Parathyroid adenoma (tissue), 2 donors: ENCODE measurements at regions not wholly inside any gene's neighbourhood (a gene's known extent, or its start where the extent isn't known, plus 50 kb on each side); places are given as distances from the start of the nearest gene placed in this dataset.

Source experiments
- H2AFZ ChIP-seq: fragments of 300-600 bp; sonication (generic); one replicate; pipeline ENCODE4 v1.7.0; 2017; ENCODE audit warnings: antibody characterized with exemption, mild to moderate bottlenecking
- H3K27ac ChIP-seq: fragments of 300-600 bp; sonication (generic); one replicate; pipeline ENCODE4 v1.7.0; 2017
- H3K27me3 ChIP-seq: fragments of 300-600 bp; sonication (generic); one replicate; pipeline ENCODE4 v1.7.0; 2017; ENCODE audit warnings: low read length; ENCODE audit not compliant: control insufficient read depth, insufficient read depth
- H3K36me3 ChIP-seq: fragments of 300-600 bp; sonication (generic); one replicate; pipeline ENCODE4 v1.7.0; 2017; ENCODE audit warnings: low read length; ENCODE audit not compliant: control insufficient read depth, insufficient read depth
- H3K4me1 ChIP-seq: fragments of 300-600 bp; sonication (generic); one replicate; pipeline ENCODE4 v1.7.0; 2017; ENCODE audit warnings: control low read depth
- H3K4me2 ChIP-seq: fragments of 300-600 bp; sonication (generic); one replicate; pipeline ENCODE4 v1.7.0; 2017; ENCODE audit warnings: low read length
- H3K4me3 ChIP-seq: fragments of 300-600 bp; sonication (generic); one replicate; pipeline ENCODE4 v1.7.0; 2017; ENCODE audit warnings: low read depth, low read length
- H3K79me2 ChIP-seq: fragments of 300-600 bp; sonication (generic); one replicate; pipeline ENCODE4 v1.7.0; 2017; ENCODE audit warnings: control low read depth
- H3K9ac ChIP-seq: fragments of 300-600 bp; sonication (generic); one replicate; pipeline ENCODE4 v1.7.0; 2017; ENCODE audit warnings: mild to moderate bottlenecking
- H3K9me3 ChIP-seq: fragments of 300-600 bp; sonication (generic); one replicate; pipeline ENCODE4 v1.7.0; 2017; ENCODE audit warnings: low read length; ENCODE audit not compliant: control insufficient read depth
- CTCF ChIP-seq: fragments of 300-600 bp; sonication (generic); IDR thresholded peaks from one replicate; pipeline ENCODE4 v1.7.0; 2017; ENCODE audit warnings: antibody characterized with exemption, mild to moderate bottlenecking
- donor health status: primary hyperparathyroidism.

- H3K4me2 ChIP-seq = no peak overlapping the region
- no peaks in the 10 kb centered on the region for H3K4me1 ChIP-seq
- no peak overlapping the region for H3K27ac ChIP-seq
- TF ChIP-seq CTCF = no peak
- H3K79me2 ChIP-seq = no peaks in the 10 kb centered on the region
- H2AFZ ChIP-seq = no peak overlapping the region
- H3K4me3 ChIP-seq = no peak overlapping the region
- no peak overlapping the region for H3K9ac ChIP-seq
- no peaks in the 10 kb centered on the region for H3K9me3 ChIP-seq
- H3K36me3 ChIP-seq = no peaks in the 10 kb centered on the region
- H3K27me3 ChIP-seq = no peaks in the 10 kb centered on the region
Measured at GRCh38 chr16:63913290-63913689, 1208.6 kb downstream of the CDH11 start.

GRCh38 chr16:63907251-63907650, 1214.6 kb downstream of the CDH11 start:
- Histone ChIP-seq H2AFZ (no peak overlapping the region), H3K4me2 (no peak overlapping the region), H3K36me3 (no peaks in the 10 kb centered on the region), H3K27me3 (no peaks in the 10 kb centered on the region), H3K27ac (no peak overlapping the region), H3K4me1 (no peaks in the 10 kb centered on the region), H3K4me3 (no peak overlapping the region), H3K79me2 (no peaks in the 10 kb centered on the region), H3K9me3 (no peaks in the 10 kb centered on the region), H3K9ac (no peak overlapping the region)
- no peak for TF ChIP-seq CTCF

GRCh38 chr16:63904930-63905329, 1216.9 kb downstream of the CDH11 start:
- no peak overlapping the region for H3K27ac ChIP-seq
- no peaks in the 10 kb centered on the region for H3K9me3 ChIP-seq
- H3K4me3 ChIP-seq = no peak overlapping the region
- no peak overlapping the region for H2AFZ ChIP-seq
- TF ChIP-seq CTCF = no peak
- no peak overlapping the region for H3K4me2 ChIP-seq
- H3K79me2 ChIP-seq = no peaks in the 10 kb centered on the region
- H3K9ac ChIP-seq = no peak overlapping the region
- H3K4me1 ChIP-seq = no peaks in the 10 kb centered on the region
- no peaks in the 10 kb centered on the region for H3K36me3 ChIP-seq
- no peaks in the 10 kb centered on the region for H3K27me3 ChIP-seq

GRCh38 chr16:63904182-63904581, 1217.7 kb downstream of the CDH11 start:
- Histone ChIP-seq H3K79me2 (no peaks in the 10 kb centered on the region), H3K27ac (no peak overlapping the region), H3K4me2 (no peak overlapping the region), H2AFZ (no peak overlapping the region), H3K9me3 (no peaks in the 10 kb centered on the region), H3K4me3 (no peak overlapping the region), H3K4me1 (no peaks in the 10 kb centered on the region), H3K36me3 (no peaks in the 10 kb centered on the region), H3K9ac (no peak overlapping the region), H3K27me3 (no peaks in the 10 kb centered on the region)
- TF ChIP-seq CTCF = no peak

- Histone ChIP-seq H3K27ac (no peak overlapping the region), H3K4me1 (no peaks in the 10 kb centered on the region), H3K36me3 (no peaks in the 10 kb centered on the region), H2AFZ (no peak overlapping the region), H3K9me3 (no peaks in the 10 kb centered on the region), H3K9ac (no peak overlapping the region), H3K4me2 (no peak overlapping the region), H3K27me3 (no peaks in the 10 kb centered on the region), H3K4me3 (no peak overlapping the region), H3K79me2 (no peaks in the 10 kb centered on the region)
- TF ChIP-seq CTCF = no peak
Measured at GRCh38 chr16:63896383-63897109, 1225.3 kb downstream of the CDH11 start.
